ENCODE measurements at regions not wholly inside any gene's neighbourhood (a gene's known extent, or its start where the extent isn't known, plus 50 kb on each side); places are given as distances from the start of the nearest gene placed in this dataset.

- TF ChIP-seq CTCF (IDR thresholded peaks at IDR 0.05; ENCODE audit: poor library complexity) (no peak), EZH2phosphoT487 (IDR thresholded peaks at IDR 0.05; ENCODE audit: low read depth, severe bottlenecking, unreplicated experiment) (no peak), EZH2 (IDR thresholded peaks at IDR 0.05; ENCODE audit: borderline replicate concordance) (no peak)
- no peak for DNase-seq (ENCODE audit: low spot score)
Observed at GRCh38 chr5:10124287-10124686, 125.4 kb downstream of the ATPSCKMT start.

DNA sequence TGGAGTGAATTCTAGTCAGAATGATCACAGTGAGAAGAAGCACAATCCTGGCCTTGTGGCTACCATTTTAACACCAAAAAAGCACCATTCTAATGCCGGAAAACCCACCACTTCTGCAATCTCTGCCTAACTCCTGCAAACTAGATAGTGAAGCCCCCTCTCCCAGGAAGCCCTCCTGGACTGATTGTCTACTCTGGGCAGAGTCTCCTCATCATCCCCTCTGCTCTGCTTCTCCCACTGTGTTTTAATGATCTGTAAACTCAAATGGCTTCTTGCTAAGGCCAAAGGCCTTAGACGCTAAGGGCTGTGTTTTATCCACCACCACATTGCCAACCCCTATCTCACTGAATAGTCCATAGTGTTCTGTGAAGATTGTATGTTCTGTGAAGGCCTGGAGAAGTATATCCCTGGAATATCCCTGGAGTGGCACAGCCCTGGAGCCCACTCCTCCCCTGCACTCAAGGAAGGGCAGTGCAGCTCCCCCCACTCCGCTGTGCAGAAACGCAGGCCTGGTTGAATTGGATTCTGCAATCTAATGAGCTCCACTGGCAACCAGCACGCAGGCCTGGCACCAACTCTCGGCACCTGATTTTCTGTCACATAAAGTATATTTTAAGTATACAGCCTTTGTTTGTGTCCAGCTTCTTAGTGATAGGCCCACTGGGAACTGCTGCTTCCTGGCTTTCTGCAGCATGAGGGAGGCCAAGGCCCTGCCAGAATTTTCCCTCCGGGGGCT lies 126.3 kb downstream of the ATPSCKMT start:
- no peak overlapping the region for H2AFZ ChIP-seq
- H3K4me2 ChIP-seq, result no peak overlapping the region
- H3K9me3 ChIP-seq (ENCODE audit: low read depth), result no peaks in the 10 kb centered on the region
- H4K20me1 ChIP-seq (ENCODE audit: insufficient read depth, poor library complexity, severe bottlenecking), result no peaks in the 10 kb centered on the region
- H3K27me3 ChIP-seq, result no peaks in the 10 kb centered on the region
- no peaks in the 10 kb centered on the region for H3K79me2 ChIP-seq
- H3K36me3 ChIP-seq (replicated peaks; ENCODE audit: insufficient read depth, low read depth), result no peaks in the 10 kb centered on the region
- no peak for DNase-seq (ENCODE audit: low spot score)
- H3K4me3 ChIP-seq, result no peak overlapping the region
- H3K9me2 ChIP-seq (replicated peaks; ENCODE audit: insufficient read depth), result no peaks in the 10 kb centered on the region
- 79% methylated on average over 7 of the region's 7 CpGs for WGBS (ENCODE audit: low lambda C conversion rate, missing lambda C conversion rate)
- H3K27ac ChIP-seq, result no peak overlapping the region
- TF ChIP-seq CTCF (IDR thresholded peaks at IDR 0.05; ENCODE audit: poor library complexity) (no peak), EZH2 (IDR thresholded peaks at IDR 0.05; ENCODE audit: borderline replicate concordance) (no peak), EZH2phosphoT487 (IDR thresholded peaks at IDR 0.05; ENCODE audit: low read depth, severe bottlenecking, unreplicated experiment) (no peak)
- H3K4me1 ChIP-seq (ENCODE audit: insufficient read depth), result no peaks in the 10 kb centered on the region

More at GRCh38 chr5:10124287-10124686, 125.4 kb downstream of the ATPSCKMT start:
- no peaks in the 10 kb centered on the region for H3K4me1 ChIP-seq (ENCODE audit: insufficient read depth)
- H3K4me3 ChIP-seq, result no peak overlapping the region
- no peaks in the 10 kb centered on the region for H3K27me3 ChIP-seq
- no peaks in the 10 kb centered on the region for H3K9me2 ChIP-seq (replicated peaks; ENCODE audit: insufficient read depth)
- no peaks in the 10 kb centered on the region for H3K9me3 ChIP-seq (ENCODE audit: low read depth)
- no peaks in the 10 kb centered on the region for H3K36me3 ChIP-seq (replicated peaks; ENCODE audit: insufficient read depth, low read depth)
- H2AFZ ChIP-seq, result no peak overlapping the region
- 85% methylated on average over 9 of the region's 9 CpGs for WGBS (ENCODE audit: low lambda C conversion rate, missing lambda C conversion rate)
- no peaks in the 10 kb centered on the region for H4K20me1 ChIP-seq (ENCODE audit: insufficient read depth, poor library complexity, severe bottlenecking)
- H3K4me2 ChIP-seq, result no peak overlapping the region
- H3K27ac ChIP-seq, result no peak overlapping the region
- H3K79me2 ChIP-seq, result no peaks in the 10 kb centered on the region

GRCh38 chr5:10122076-10122726 lies 127.5 kb downstream of the ATPSCKMT start:
- no peaks in the 10 kb centered on the region for H3K36me3 ChIP-seq (replicated peaks; ENCODE audit: insufficient read depth, low read depth)
- 90% methylated on average over 1 of the region's 1 CpG for WGBS (ENCODE audit: low lambda C conversion rate, missing lambda C conversion rate)

More at GRCh38 chr5:10122076-10122726, 127.5 kb downstream of the ATPSCKMT start:
- Histone ChIP-seq H3K4me3 (no peak overlapping the region), H3K9me2 (replicated peaks; ENCODE audit: insufficient read depth) (no peaks in the 10 kb centered on the region), H3K27ac (no peak overlapping the region), H3K4me2 (no peak overlapping the region), H4K20me1 (ENCODE audit: insufficient read depth, poor library complexity, severe bottlenecking) (no peaks in the 10 kb centered on the region), H3K79me2 (no peaks in the 10 kb centered on the region), H3K9me3 (ENCODE audit: low read depth) (no peaks in the 10 kb centered on the region), H3K4me1 (ENCODE audit: insufficient read depth) (no peaks in the 10 kb centered on the region), H3K27me3 (no peaks in the 10 kb centered on the region), H2AFZ (no peak overlapping the region)
- TF ChIP-seq EZH2 (IDR thresholded peaks at IDR 0.05; ENCODE audit: borderline replicate concordance), result no peak
- no peak for TF ChIP-seq EZH2phosphoT487 (IDR thresholded peaks at IDR 0.05; ENCODE audit: low read depth, severe bottlenecking, unreplicated experiment)
- TF ChIP-seq CTCF (IDR thresholded peaks at IDR 0.05; ENCODE audit: poor library complexity), result no peak
- no peak for DNase-seq (ENCODE audit: low spot score)

All from hepatocyte (in vitro differentiated cells).